RWPE1 (cell line): ENCODE measurements at regions not wholly inside any gene's neighbourhood (a gene's known extent, or its start where the extent isn't known, plus 50 kb on each side); places are given as distances from the start of the nearest gene placed in this dataset.

Source experiments
- CTCF ChIA-PET: fragments of 350-600 bp; sonication (Branson Sonifier 250); formaldehyde crosslinking; extraction: SDS; loops from one replicate; lab custom pipeline; 2021; lab: Yijun Ruan, JAX
- POLR2A ChIA-PET: fragments of 400-600 bp; formaldehyde crosslinking; extraction: SDS; loops from one replicate; lab custom pipeline; 2020; ENCODE audit warnings: antibody characterized with exemption; ENCODE audit not compliant: low non-redundant PET; lab: Yijun Ruan, JAX
- DNase-seq: peaks from one replicate; pipeline ENCODE4 v3.0.0; 2012; ENCODE audit warnings: low spot score
- H3K27ac ChIP-seq: fragments of 450-650 bp; 2 replicates; pipeline ENCODE4 v1.5.1; 2017
- TF ChIP-seq, protein P1 (sequence below): fragments of 450-650 bp; conservative IDR thresholded peaks from 2 replicates; pipeline ENCODE4 v1.5.1; 2017; ENCODE audit warnings: low read depth, mild to moderate bottlenecking

DNA sequence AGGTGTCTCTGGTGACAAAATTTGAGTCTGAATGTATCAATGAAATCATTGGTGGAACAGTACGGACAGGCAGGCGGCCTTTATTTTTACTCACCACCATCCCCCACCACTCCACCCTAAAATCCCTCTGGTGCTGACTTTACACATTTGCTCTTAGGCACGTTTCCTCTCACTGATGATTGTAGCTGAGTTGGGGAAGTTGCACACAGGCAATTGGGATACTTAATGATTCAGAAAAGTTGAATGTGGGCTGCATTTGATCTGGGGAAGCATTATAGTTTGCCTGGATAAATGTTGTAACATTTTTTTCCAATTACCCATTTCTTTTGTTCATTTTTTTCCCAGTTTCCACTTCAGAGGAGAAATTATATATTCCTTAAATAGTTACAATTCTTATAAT is 658.4 kb downstream of the TLR4 start:
- TF ChIP-seq, protein P1, sequence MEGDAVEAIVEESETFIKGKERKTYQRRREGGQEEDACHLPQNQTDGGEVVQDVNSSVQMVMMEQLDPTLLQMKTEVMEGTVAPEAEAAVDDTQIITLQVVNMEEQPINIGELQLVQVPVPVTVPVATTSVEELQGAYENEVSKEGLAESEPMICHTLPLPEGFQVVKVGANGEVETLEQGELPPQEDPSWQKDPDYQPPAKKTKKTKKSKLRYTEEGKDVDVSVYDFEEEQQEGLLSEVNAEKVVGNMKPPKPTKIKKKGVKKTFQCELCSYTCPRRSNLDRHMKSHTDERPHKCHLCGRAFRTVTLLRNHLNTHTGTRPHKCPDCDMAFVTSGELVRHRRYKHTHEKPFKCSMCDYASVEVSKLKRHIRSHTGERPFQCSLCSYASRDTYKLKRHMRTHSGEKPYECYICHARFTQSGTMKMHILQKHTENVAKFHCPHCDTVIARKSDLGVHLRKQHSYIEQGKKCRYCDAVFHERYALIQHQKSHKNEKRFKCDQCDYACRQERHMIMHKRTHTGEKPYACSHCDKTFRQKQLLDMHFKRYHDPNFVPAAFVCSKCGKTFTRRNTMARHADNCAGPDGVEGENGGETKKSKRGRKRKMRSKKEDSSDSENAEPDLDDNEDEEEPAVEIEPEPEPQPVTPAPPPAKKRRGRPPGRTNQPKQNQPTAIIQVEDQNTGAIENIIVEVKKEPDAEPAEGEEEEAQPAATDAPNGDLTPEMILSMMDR = no peak
- POLR2A ChIA-PET = no interaction called here
- H3K27ac ChIP-seq = no peak overlapping the region

GRCh38 chr9:118364266-118365106 is 660.3 kb downstream of the TLR4 start:
- POLR2A ChIA-PET = no interaction called here
- TF ChIP-seq, protein P1 = no peak
- no peak overlapping the region for H3K27ac ChIP-seq
- no peak for DNase-seq
- CTCF ChIA-PET = interaction anchor here (0.6 kb wide), 1 partner anchor 195 kb away, joined by 3 read pairs; no protein-coding TSS in a partner anchor

More for the DNA sequence above, 658.4 kb downstream of the TLR4 start:
- CTCF ChIA-PET = no interaction called here
- DNase-seq = no peak

GRCh38 chr9:118366228-118366627 is 662.0 kb downstream of the TLR4 start:
- TF ChIP-seq, protein P1 = no peak
- POLR2A ChIA-PET = no interaction called here
- H3K27ac ChIP-seq = no peak overlapping the region
- CTCF ChIA-PET = interaction anchor here (0.6 kb wide), 1 partner anchor 20 kb away, joined by 3 read pairs; no protein-coding TSS in a partner anchor
- DNase-seq = no peak

GRCh38 chr9:118367383-118367782 is 663.2 kb downstream of the TLR4 start:
- no peak for DNase-seq
- H3K27ac ChIP-seq = no peak overlapping the region
- POLR2A ChIA-PET = no interaction called here
- CTCF ChIA-PET = no interaction called here
- TF ChIP-seq, protein P1 = no peak

DNA sequence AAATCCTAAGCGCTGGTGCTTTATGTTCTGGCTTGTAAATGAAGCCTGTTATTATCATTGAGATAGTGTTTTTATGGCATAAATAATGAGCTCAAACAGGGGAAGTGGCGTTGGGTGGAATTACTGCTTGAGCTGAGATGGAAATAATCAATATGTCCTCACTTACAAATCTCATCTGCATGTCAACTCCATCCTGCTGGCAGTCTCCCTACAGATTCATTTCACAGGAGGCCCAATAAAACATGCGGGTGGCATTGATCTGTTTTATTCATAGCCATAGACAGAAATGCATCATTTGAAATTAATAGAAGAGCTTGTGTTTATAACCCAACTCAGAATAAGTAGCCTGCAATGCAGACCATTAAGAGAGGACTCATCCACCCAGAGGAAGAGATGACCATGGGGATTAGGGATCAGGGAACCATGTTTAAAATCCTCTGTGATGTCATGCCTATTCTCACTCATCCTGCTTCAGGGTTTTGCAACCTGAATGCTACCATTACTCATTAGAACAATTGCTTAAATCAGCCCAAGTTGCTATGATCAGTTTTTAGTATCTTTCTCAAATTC is 680.4 kb downstream of the TLR4 start:
- no peak overlapping the region for H3K27ac ChIP-seq
- TF ChIP-seq, protein P1 = no peak
- DNase-seq = no peak
- CTCF ChIA-PET = no interaction called here
- POLR2A ChIA-PET = no interaction called here

DNA sequence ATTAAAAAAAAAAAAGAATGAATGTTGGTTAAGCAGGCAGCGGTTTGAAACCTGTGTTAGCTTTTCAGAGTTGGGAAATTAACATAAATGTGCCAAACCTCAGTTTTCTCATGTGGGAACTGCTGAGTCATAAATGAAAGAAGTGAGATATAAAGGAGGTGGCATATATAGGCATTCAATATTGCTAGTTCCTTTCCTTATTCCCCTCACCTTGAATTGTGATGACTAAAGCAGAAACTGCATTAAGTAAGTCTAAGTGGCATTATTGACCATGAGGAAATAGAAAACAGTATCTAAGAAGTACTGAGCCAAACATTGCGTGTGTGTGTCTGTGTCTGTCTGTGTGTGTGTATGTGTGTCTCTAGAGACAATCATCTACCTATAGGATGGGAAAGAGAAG is 691.2 kb downstream of the TLR4 start:
- no peak for DNase-seq
- TF ChIP-seq, protein P1 = no peak
- CTCF ChIA-PET = interaction anchor here (0.7 kb wide), 1 partner anchor 808 kb away, joined by 3 read pairs; no protein-coding TSS in a partner anchor

More for the DNA sequence above, 691.2 kb downstream of the TLR4 start:
- no peak overlapping the region for H3K27ac ChIP-seq
- POLR2A ChIA-PET = no interaction called here
